ENCODE measurements at regions not wholly inside any gene's neighbourhood (a gene's known extent, or its start where the extent isn't known, plus 50 kb on each side); places are given as distances from the start of the nearest gene placed in this dataset.
A peak's percentile ranks its signal among the peaks of the same experiment; 100 is the strongest.
"Not testable (repeated sequence)": the region's sequence is repeated elsewhere in the genome, so short reads cannot be mapped to it uniquely, and the experiment has no call there.

DNA sequence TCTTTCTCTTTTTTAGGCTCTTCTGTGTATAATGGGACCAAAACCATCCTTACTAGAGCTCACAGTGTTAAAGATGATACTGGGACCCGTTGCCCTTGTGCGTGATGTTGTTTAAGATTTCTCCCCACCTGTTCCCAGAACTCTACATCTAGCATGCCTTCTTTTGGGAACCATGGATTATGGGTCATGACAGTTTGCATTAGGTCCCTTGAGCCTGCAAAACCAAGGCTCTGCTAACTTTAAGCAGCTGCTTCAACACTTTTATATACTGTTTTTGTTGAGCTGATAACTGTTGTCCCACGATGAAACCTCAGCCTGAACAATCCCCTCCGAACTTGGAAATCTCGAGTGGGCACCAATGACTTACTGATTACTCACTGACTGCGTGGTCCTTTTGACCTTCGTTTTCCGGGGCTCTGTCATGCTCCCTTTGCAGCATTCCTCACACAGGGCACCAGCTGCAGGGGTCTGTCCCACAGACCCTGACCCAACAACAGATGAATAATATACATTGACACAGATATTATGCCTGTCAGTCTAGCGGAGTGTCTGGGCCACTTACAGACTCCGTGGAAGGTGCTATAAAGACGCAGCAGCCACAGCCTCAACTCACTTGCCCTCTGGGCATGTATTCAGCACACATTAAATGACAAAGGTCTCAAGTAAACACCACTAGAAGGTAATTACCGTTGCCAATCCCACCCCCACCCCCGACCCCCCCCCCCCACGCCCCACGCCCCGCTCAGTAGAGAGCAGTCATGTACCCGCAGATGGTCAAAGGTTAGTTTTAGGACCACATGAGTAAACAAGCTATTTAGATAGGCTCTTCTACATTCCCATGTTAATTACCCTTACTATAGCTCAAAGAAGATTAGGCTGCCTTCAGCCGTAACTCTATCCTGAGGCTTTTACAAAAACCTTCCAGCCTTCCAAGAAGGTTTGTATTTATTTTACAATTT is 162.0 kb upstream of the WDFY3 start:
- TF ChIP-seq EZH2 (IDR thresholded peaks at IDR 0.05; ENCODE audit: insufficient read depth, poor library complexity, severe bottlenecking), result no peak
- no peak for TF ChIP-seq EZH2phosphoT487 (IDR thresholded peaks at IDR 0.05; ENCODE audit: insufficient read depth, low read depth)
- H2AFZ ChIP-seq, result peak overlapping the region; percentile 35; the same call in 1 of the 2 replicates

DNA sequence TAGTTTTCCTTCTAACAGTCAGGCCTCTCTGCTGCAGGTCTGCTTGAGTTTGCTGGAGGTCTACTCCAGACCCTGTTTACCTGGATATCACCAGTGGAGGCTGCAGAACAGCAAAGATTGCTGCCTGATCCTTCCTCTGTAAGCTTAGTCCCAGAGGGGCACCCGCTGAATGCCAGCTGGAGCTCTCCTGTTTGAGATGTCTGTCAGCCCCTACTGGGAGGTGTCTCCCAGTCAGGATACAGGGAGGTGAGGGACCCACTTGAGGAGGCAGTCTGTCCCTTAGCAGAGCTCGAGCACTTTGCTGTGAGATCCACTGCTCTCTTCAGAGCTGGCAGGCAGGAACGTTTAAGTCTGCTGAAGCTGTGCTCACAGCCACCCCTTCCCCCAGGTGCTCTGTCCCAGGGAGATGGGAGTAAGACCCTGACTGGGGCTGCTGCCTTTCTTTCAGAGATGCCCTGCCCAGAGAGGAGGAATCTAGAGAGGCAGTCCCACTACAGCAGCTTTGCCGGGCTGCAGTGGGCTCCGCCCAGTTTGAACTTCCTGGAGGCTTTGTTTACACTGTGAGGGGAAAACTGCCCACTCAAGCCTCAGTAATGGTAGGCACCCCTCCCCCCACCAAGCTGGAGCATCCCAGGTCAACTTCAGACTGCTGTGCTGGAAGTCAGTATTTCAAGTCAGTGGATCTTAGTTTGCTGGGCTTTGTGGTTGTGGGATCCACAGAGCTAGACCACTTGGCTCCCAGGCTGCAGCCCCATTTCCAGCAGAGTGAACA is 163.1 kb upstream of the WDFY3 start:
- H3K9ac ChIP-seq; H3K4me2 ChIP-seq (ENCODE audit: unreplicated experiment); H3K27ac ChIP-seq; H3K27me3 ChIP-seq (replicated peaks; ENCODE audit: insufficient read depth); H3K79me2 ChIP-seq (ENCODE audit: insufficient read depth); H3F3A ChIP-seq (ENCODE audit: insufficient read depth); H4K20me1 ChIP-seq (ENCODE audit: insufficient read depth); H3K36me3 ChIP-seq (ENCODE audit: low read depth); H3K9me3 ChIP-seq (ENCODE audit: low read depth); H3K4me3 ChIP-seq; H3K4me1 ChIP-seq (ENCODE audit: insufficient read depth); H3K9me2 ChIP-seq (ENCODE audit: insufficient read depth); H2AFZ ChIP-seq; DNase-seq: not testable (repeated sequence)
- in situ Hi-C loops (cut with MboI), result loop anchor here (25.0 kb wide), 1 partner anchor 833 kb away; no protein-coding TSS in a partner anchor
- WGBS, 2 experiments (ENCODE audit: low coverage in 1 of 2, low lambda C conversion rate in 2 of 2, missing lambda C conversion rate in 2 of 2), result 40 to 61% methylated on average over 5 of the region's 5 CpGs

More for the DNA sequence above, 162.0 kb upstream of the WDFY3 start:
- in situ Hi-C loops (cut with MboI), result loop anchor here (25.0 kb wide), 1 partner anchor 834 kb away; no protein-coding TSS in a partner anchor
- 75 to 80% methylated on average over 18 of the region's 18 CpGs for WGBS, 2 experiments (ENCODE audit: low coverage in 1 of 2, low lambda C conversion rate in 2 of 2, missing lambda C conversion rate in 2 of 2)
- H3K9me2 ChIP-seq (ENCODE audit: insufficient read depth), result no peaks in the 10 kb centered on the region
- H3K27me3 ChIP-seq (replicated peaks; ENCODE audit: insufficient read depth), result no peaks in the 10 kb centered on the region
- no peaks in the 10 kb centered on the region for H3K4me1 ChIP-seq (ENCODE audit: insufficient read depth)
- H3F3A ChIP-seq (ENCODE audit: insufficient read depth), result no peaks in the 10 kb centered on the region
- H3K36me3 ChIP-seq (ENCODE audit: low read depth), result no peaks in the 10 kb centered on the region
- no peak overlapping the region for H3K4me3 ChIP-seq
- H3K4me2 ChIP-seq (ENCODE audit: unreplicated experiment), result no peak overlapping the region
- no peak overlapping the region for H3K27ac ChIP-seq
- no peaks in the 10 kb centered on the region for H4K20me1 ChIP-seq (ENCODE audit: insufficient read depth)
- no peaks in the 10 kb centered on the region for H3K9me3 ChIP-seq (ENCODE audit: low read depth)
- DNase-seq, result no peak
- H3K9ac ChIP-seq, result no peak overlapping the region
- H3K79me2 ChIP-seq (ENCODE audit: insufficient read depth), result no peaks in the 10 kb centered on the region

DNA sequence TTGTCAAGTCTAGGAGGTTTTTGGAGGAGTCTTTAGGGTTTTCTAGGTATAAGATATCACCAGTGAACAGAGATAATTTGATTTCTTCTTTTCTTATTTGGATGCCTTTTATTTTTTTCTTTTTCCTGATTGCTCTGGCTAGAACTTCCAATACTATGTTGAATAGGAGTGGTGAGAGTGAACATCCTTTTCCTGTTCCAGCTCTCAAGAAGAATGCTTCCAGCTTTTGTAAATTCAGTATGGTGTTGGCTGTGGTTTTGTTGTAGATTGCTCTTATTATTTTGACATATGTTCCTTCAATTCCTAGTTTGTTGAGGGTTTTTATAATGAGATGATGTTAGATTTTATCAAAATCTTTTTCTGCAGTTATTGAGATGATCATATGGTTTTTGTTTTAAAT is 165.6 kb upstream of the WDFY3 start:
- H3K36me3 ChIP-seq (ENCODE audit: low read depth), result no peaks in the 10 kb centered on the region
- no peaks in the 10 kb centered on the region for H3K27me3 ChIP-seq (replicated peaks; ENCODE audit: insufficient read depth)
- no peaks in the 10 kb centered on the region for H3K4me1 ChIP-seq (ENCODE audit: insufficient read depth)
- no peaks in the 10 kb centered on the region for H3K9me2 ChIP-seq (ENCODE audit: insufficient read depth)
- no peak for DNase-seq
- no peak overlapping the region for H3K4me2 ChIP-seq (ENCODE audit: unreplicated experiment)
- no peak overlapping the region for H3K9ac ChIP-seq
- TF ChIP-seq EZH2 (IDR thresholded peaks at IDR 0.05; ENCODE audit: insufficient read depth, poor library complexity, severe bottlenecking) (no peak), EZH2phosphoT487 (IDR thresholded peaks at IDR 0.05; ENCODE audit: insufficient read depth, low read depth) (no peak)
- H3F3A ChIP-seq (ENCODE audit: insufficient read depth), result no peaks in the 10 kb centered on the region
- H3K9me3 ChIP-seq (ENCODE audit: low read depth), result no peaks in the 10 kb centered on the region
- H4K20me1 ChIP-seq (ENCODE audit: insufficient read depth), result no peaks in the 10 kb centered on the region
- in situ Hi-C loops (cut with MboI), result loop anchor here (25.0 kb wide), 1 partner anchor 830 kb away; no protein-coding TSS in a partner anchor
- no peak overlapping the region for H3K4me3 ChIP-seq
- H2AFZ ChIP-seq, result no peak overlapping the region
- no peaks in the 10 kb centered on the region for H3K79me2 ChIP-seq (ENCODE audit: insufficient read depth)
- H3K27ac ChIP-seq, result no peak overlapping the region

DNA sequence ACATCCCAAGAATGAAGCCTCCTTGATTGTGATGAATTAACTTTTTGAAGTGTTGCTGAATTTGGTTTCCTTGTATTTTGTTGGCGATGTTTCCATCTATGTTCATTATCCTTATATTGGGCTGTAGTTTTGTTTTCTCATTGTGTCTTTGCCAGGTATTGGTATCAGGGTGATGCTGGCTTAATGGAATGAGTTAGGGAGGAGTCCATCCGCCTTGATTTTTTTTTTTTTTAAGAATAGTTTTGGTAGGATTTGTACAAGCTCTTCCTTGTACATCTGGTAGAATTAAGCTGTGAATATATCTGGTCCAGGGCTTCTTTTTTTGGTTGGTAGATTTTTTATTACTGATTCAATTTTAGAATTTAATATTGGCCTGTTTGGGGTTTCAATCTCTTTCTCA is 166.1 kb upstream of the WDFY3 start:
- no peak for TF ChIP-seq EZH2 (IDR thresholded peaks at IDR 0.05; ENCODE audit: insufficient read depth, poor library complexity, severe bottlenecking)
- no peak for TF ChIP-seq EZH2phosphoT487 (IDR thresholded peaks at IDR 0.05; ENCODE audit: insufficient read depth, low read depth)
- Histone ChIP-seq H3K9me2 (ENCODE audit: insufficient read depth) (no peaks in the 10 kb centered on the region), H2AFZ (no peak overlapping the region), H3K79me2 (ENCODE audit: insufficient read depth) (no peaks in the 10 kb centered on the region), H3K9ac (no peak overlapping the region), H3K4me2 (ENCODE audit: unreplicated experiment) (no peak overlapping the region), H3K27ac (no peak overlapping the region), H3K27me3 (replicated peaks; ENCODE audit: insufficient read depth) (no peaks in the 10 kb centered on the region), H3K4me3 (no peak overlapping the region), H3F3A (ENCODE audit: insufficient read depth) (no peaks in the 10 kb centered on the region), H3K36me3 (ENCODE audit: low read depth) (no peaks in the 10 kb centered on the region), H4K20me1 (ENCODE audit: insufficient read depth) (no peaks in the 10 kb centered on the region), H3K9me3 (ENCODE audit: low read depth) (no peaks in the 10 kb centered on the region), H3K4me1 (ENCODE audit: insufficient read depth) (no peaks in the 10 kb centered on the region)
- 53 to 54% methylated on average over 2 of the region's 2 CpGs for WGBS, 2 experiments (ENCODE audit: low coverage in 1 of 2, low lambda C conversion rate in 2 of 2, missing lambda C conversion rate in 2 of 2)
- in situ Hi-C loops (cut with MboI), result loop anchor here (25.0 kb wide), 1 partner anchor 830 kb away; no protein-coding TSS in a partner anchor
- DNase-seq, result no peak

DNA sequence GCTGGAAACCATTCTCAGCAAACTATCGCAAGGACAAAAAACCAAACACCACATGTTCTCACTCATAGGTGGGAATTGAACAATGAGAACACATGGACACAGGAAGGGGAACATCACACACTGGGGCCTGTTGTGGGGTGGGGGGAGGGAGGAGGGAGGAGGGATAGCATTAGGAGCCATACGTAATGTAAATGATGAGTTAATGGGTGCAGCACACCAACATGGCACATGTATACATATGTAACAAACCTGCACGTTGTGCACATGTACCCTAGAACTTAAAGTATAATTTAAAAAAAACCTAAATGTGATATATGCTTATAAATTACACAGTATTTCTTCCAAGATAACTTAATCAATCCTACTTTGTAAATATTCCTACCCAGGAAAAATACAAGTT is 173.3 kb upstream of the WDFY3 start:
- H3K36me3 ChIP-seq (ENCODE audit: low read depth); H3F3A ChIP-seq (ENCODE audit: insufficient read depth); H3K9ac ChIP-seq; H3K79me2 ChIP-seq (ENCODE audit: insufficient read depth); H2AFZ ChIP-seq; H3K9me3 ChIP-seq (ENCODE audit: low read depth); H3K27me3 ChIP-seq (replicated peaks; ENCODE audit: insufficient read depth); H3K4me3 ChIP-seq; H3K9me2 ChIP-seq (ENCODE audit: insufficient read depth); H3K27ac ChIP-seq; H3K4me2 ChIP-seq (ENCODE audit: unreplicated experiment); H4K20me1 ChIP-seq (ENCODE audit: insufficient read depth); DNase-seq; H3K4me1 ChIP-seq (ENCODE audit: insufficient read depth): not testable (repeated sequence)
- in situ Hi-C loops (cut with MboI), result loop anchor here (25.0 kb wide), 1 partner anchor 823 kb away; no protein-coding TSS in a partner anchor
- 79% methylated on average over 3 of the region's 3 CpGs for WGBS, 2 experiments (ENCODE audit: low coverage in 1 of 2, low lambda C conversion rate in 2 of 2, missing lambda C conversion rate in 2 of 2)
